Activated CD4-positive, alpha-beta memory T cell treated with anti-CD3 and anti-CD28 coated beads, Interleukin-2, amount 10 ng/mL, durations not matched to agents 7 days and 5 days (primary cell): ENCODE measurements at regions not wholly inside any gene's neighbourhood (a gene's known extent, or its start where the extent isn't known, plus 50 kb on each side); places are given as distances from the start of the nearest gene placed in this dataset.

Experiments
- CTCF ChIA-PET: fragments of 350-600 bp; sonication (Branson Sonifier 250); formaldehyde crosslinking; loops from one replicate; lab custom pipeline; 2021; ENCODE audit warnings: antibody characterized with exemption, inconsistent platforms; lab: Charles Lee
- POLR2A ChIA-PET: fragments of 350-600 bp; sonication (Branson Sonifier 250); formaldehyde crosslinking; loops from one replicate; lab custom pipeline; 2021; ENCODE audit warnings: antibody characterized with exemption; lab: Charles Lee
- DNase-seq: peaks from one replicate; pipeline ENCODE4 v3.0.0-alpha.2; 2020
- H3K27ac Mint-ChIP-seq: one replicate; pipeline ENCODE4 v1.8.0; 2021; ENCODE audit warnings: mild to moderate bottlenecking, mixed read lengths
- H3K27me3 Mint-ChIP-seq: one replicate; pipeline ENCODE4 v1.8.0; 2021; ENCODE audit warnings: mixed read lengths
- H3K36me3 Mint-ChIP-seq: one replicate; pipeline ENCODE4 v1.8.0; 2021; ENCODE audit warnings: low read depth, mixed read lengths
- H3K4me1 Mint-ChIP-seq: one replicate; pipeline ENCODE4 v1.8.0; 2021; ENCODE audit warnings: mixed read lengths
- H3K4me3 Mint-ChIP-seq: one replicate; pipeline ENCODE4 v1.8.0; 2021; ENCODE audit warnings: mild to moderate bottlenecking, mixed read lengths
- H3K9me3 Mint-ChIP-seq: one replicate; pipeline ENCODE4 v1.8.0; 2021; ENCODE audit warnings: mixed read lengths

DNA sequence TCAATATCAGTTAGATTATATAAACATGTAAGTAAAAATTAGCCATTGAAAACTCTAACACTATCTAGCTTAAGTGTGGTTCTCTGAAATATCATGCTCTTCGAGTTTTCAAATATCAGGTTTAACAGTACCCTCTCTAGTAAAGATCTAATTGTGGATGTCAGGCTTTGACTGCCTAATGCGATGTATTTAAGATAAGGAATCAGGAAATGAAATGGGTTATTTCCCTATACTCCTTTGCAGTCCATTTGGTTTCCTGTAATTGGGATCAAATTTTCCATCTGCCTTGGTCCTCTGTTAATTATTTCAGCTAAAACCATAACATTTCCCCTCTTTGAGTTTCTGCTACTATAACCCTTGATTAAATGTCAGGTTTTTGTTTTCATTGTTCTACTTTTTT is 361.3 kb upstream of the MMS22L start:
- CTCF ChIA-PET, result interaction anchor here (0.6 kb wide), 1 partner anchor 1477 kb away, joined by 3 read pairs; no protein-coding TSS in a partner anchor
- Mint-ChIP-seq H3K27me3 (no peaks in the 10 kb centered on the region), H3K4me3 (no peak overlapping the region), H3K4me1 (no peaks in the 10 kb centered on the region), H3K36me3 (no peaks in the 10 kb centered on the region), H3K9me3 (peaks cover 4% of the 10 kb centered on the region), H3K27ac (no peak overlapping the region)
- DNase-seq, result no peak
- POLR2A ChIA-PET, result no interaction called here

DNA sequence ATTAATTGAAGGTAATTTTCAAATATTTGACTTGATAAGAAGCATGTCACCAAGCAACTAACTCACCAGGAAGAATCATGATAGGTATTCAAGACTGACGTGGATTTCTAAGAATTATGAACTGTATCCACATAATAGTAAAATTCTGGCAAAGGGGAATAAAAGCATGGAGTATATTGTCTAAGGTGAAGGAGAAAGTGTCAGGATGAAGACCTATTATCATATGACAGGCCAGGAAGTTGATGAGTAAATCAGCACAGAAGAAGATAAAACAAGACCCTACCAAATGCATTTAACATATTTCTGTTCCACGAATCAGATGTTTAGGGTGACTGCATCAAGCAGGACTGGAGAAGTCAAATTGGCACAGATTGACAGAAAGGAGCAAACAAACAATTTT is 362.7 kb upstream of the MMS22L start:
- no peaks in the 10 kb centered on the region for H3K27me3 Mint-ChIP-seq
- no peak for DNase-seq
- ChIA-PET CTCF (no interaction called here), POLR2A (no interaction called here)
- no peaks in the 10 kb centered on the region for H3K36me3 Mint-ChIP-seq
- no peaks in the 10 kb centered on the region for H3K4me1 Mint-ChIP-seq
- H3K4me3 Mint-ChIP-seq, result no peak overlapping the region
- no peaks in the 10 kb centered on the region for H3K9me3 Mint-ChIP-seq
- no peak overlapping the region for H3K27ac Mint-ChIP-seq

DNA sequence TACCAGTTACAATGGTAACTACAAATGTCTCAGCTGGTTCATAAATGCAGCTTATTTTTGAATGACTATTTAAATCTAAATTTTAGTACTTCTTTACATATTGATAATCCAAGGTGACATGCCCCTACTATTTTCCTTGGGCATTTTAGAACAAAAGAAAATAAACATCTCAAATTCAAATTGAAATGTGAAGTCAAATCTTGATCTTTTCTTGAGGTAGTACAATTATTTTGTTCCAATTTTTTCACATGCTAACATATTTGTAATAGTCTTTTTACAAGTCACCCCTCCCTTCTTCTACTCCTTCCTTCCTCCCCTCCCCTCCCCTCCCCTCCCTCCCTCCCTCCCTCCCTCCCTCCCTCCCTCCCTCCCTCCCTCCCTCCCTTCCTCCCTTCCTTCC is 370.1 kb upstream of the MMS22L start:
- H3K27me3 Mint-ChIP-seq, result no peaks in the 10 kb centered on the region
- CTCF ChIA-PET, result no interaction called here
- H3K4me1 Mint-ChIP-seq, result no peaks in the 10 kb centered on the region
- POLR2A ChIA-PET, result no interaction called here
- no peaks in the 10 kb centered on the region for H3K9me3 Mint-ChIP-seq
- H3K27ac Mint-ChIP-seq, result no peak overlapping the region
- no peak overlapping the region for H3K4me3 Mint-ChIP-seq
- no peaks in the 10 kb centered on the region for H3K36me3 Mint-ChIP-seq
- DNase-seq, result no peak

DNA sequence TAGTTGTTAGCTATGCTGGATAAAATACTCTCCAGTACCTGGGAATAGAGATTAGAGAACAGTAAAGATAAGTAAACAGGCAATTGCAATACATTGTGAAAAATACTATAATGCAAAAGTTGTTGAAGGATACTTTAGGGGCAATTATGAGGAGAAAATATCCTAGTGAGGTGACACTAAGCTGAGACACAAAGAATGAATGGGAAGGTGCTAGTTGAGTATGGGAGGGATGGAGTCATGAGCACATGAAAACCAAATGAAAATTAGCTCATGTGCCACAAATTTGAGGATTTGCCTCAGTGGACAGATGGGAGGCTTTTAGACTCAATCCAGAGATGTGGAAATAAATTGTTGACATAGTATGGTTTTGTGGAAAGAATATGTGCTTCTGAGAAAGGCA is 370.5 kb upstream of the MMS22L start:
- no peak for DNase-seq
- H3K27me3 Mint-ChIP-seq, result no peaks in the 10 kb centered on the region
- H3K27ac Mint-ChIP-seq, result no peak overlapping the region
- H3K4me3 Mint-ChIP-seq, result no peak overlapping the region
- H3K4me1 Mint-ChIP-seq, result no peaks in the 10 kb centered on the region
- ChIA-PET CTCF (no interaction called here), POLR2A (no interaction called here)
- H3K36me3 Mint-ChIP-seq, result no peaks in the 10 kb centered on the region
- no peaks in the 10 kb centered on the region for H3K9me3 Mint-ChIP-seq

DNA sequence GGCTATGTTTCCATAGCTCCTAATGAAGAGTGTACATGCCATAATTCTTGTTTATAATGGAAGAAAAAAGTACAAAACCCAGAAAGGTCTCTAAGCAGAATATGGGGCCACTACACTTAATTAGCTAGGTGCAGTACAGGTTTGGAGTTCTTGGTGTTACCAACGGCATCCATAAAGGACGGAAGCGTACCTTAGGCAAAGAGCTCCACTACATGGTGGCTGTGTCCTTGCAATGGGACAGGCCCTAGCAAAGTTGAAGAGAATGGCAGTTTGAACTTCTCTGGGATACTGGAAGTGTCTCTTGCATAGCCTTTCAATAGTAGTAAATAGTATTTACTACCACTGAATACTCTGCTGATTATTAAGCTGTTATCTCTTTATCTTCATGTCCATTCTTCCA is 371.7 kb upstream of the MMS22L start:
- H3K4me3 Mint-ChIP-seq, result no peak overlapping the region
- no peak overlapping the region for H3K27ac Mint-ChIP-seq

DNA sequence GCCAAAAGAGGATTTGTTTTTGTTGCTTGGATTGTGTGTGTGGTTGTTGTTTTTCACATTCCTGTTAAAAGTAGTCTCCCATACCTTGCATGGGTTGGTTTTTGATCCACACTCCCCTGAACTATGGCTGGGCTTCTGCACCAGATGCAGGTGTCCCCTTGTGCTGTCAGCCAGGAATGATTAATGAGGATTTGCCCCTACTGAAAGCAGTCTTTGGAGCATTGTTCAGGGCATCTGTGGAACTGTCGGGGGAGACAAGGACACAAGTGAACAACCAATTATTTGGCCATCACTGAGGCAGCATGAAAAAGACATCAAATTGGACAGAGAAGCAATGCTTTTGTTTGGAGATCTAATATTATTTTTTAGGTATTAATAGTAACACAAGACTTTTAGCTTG is 373.2 kb upstream of the MMS22L start:
- ChIA-PET CTCF (no interaction called here), POLR2A (no interaction called here)
- H3K27me3 Mint-ChIP-seq, result no peaks in the 10 kb centered on the region
- no peaks in the 10 kb centered on the region for H3K4me1 Mint-ChIP-seq
- H3K9me3 Mint-ChIP-seq, result no peaks in the 10 kb centered on the region
- no peak for DNase-seq
- no peaks in the 10 kb centered on the region for H3K36me3 Mint-ChIP-seq
- no peak overlapping the region for H3K27ac Mint-ChIP-seq
- H3K4me3 Mint-ChIP-seq, result no peak overlapping the region

More for the DNA sequence above, 371.7 kb upstream of the MMS22L start:
- Mint-ChIP-seq H3K4me1 (no peaks in the 10 kb centered on the region), H3K9me3 (no peaks in the 10 kb centered on the region), H3K36me3 (no peaks in the 10 kb centered on the region), H3K27me3 (no peaks in the 10 kb centered on the region)
- no peak for DNase-seq
- ChIA-PET POLR2A (no interaction called here), CTCF (no interaction called here)

DNA sequence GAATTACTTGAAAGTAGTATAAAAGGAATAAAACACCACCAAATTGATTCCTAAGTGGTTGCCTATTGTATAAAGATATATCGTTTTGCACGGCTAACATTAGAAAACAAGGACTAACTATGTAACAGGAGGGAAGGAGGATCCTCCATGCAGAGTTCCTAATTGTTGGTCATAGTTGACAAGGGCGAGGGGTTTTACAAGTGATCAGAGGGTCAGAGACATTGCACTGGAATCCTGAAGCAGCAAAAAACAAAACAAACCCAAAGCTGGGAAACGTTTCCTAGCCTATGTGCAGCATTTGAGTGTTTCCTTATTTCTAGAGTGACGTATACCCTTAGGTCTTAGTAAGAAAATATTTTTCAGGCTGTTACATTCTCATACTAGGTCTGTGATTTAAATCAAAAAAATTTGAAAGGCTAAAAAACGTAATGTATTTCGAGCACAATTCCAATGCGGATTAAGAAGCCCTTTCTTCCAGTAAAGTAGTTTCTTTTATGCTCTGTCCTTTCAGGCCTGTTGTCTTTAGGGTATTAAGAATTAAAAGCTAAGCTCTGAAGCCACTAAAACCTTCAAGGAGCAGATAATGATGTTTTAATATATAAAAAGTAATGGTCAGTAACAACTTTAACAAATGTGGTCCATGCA is 373.8 kb upstream of the MMS22L start:
- no peak for DNase-seq
- CTCF ChIA-PET, result no interaction called here
- no peaks in the 10 kb centered on the region for H3K27me3 Mint-ChIP-seq

DNA sequence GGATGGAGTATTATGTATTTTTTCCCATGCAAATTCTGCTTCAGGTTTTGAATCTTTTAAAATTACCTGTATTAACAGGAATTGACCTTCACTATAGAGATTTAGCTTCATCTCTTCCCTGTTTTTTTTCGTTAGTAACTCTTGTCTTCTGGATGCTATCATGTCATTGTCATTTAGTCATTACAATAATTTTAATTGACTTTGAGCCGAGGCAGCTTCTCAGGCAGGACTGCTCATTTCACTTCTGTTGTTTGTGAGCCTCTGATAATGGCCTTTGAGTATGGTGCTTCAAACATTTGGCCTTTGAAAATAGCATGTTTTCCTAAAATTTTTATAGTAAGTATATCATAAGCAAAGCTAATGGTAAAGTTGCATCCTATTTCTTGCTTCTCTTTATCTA is 375.1 kb upstream of the MMS22L start:
- Mint-ChIP-seq H3K4me1 (no peaks in the 10 kb centered on the region), H3K27me3 (no peaks in the 10 kb centered on the region), H3K27ac (no peak overlapping the region), H3K36me3 (no peaks in the 10 kb centered on the region), H3K9me3 (no peaks in the 10 kb centered on the region), H3K4me3 (no peak overlapping the region)
- ChIA-PET CTCF (no interaction called here), POLR2A (no interaction called here)
- no peak for DNase-seq

More for the DNA sequence above, 373.8 kb upstream of the MMS22L start:
- Mint-ChIP-seq H3K36me3 (no peaks in the 10 kb centered on the region), H3K4me3 (no peak overlapping the region), H3K27ac (no peak overlapping the region), H3K4me1 (no peaks in the 10 kb centered on the region), H3K9me3 (no peaks in the 10 kb centered on the region)
- POLR2A ChIA-PET, result no interaction called here

DNA sequence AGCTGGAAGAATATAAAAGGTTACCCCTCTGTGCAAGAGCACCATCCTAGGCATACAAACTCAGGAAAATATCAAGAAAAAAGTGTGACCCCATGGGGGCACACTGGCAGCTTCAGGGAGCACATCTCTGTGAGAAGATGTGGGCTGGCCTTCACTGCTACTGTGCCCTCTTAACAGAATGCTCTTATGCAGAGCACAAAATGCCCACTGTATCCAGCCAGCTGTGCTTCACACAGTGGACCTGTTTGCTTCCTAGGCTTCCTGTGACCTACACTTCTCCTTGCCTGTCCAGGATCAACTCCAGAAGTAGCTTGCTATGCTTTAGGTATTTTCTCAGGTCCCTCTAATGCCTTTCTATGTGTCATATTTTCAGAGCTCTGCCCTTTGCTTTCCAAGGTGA is 380.2 kb upstream of the MMS22L start:
- H3K9me3 Mint-ChIP-seq, result no peaks in the 10 kb centered on the region
- H3K4me3 Mint-ChIP-seq, result no peak overlapping the region
- ChIA-PET POLR2A (no interaction called here), CTCF (no interaction called here)
- H3K36me3 Mint-ChIP-seq, result no peaks in the 10 kb centered on the region
- no peak for DNase-seq
- no peak overlapping the region for H3K27ac Mint-ChIP-seq
- no peaks in the 10 kb centered on the region for H3K27me3 Mint-ChIP-seq
- no peaks in the 10 kb centered on the region for H3K4me1 Mint-ChIP-seq

DNA sequence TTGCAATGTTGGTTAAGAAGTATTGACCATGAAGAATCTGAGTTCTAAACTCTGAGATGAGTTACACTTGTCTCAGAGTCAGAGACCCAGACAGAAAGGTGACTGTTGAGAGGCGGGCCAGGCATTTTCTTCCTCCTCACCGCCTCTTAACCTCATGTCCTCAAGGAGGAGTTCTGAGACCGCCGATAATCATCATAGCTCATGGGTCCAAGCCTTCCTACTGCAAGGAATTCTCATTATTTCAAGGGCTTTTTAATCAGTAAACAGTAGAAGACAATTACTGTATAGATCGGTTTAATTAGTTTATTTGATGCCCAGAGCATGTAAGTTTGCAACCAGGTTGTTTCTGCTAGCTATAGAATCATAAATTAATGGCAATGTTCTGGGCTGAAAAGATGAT is 382.4 kb upstream of the MMS22L start:
- CTCF ChIA-PET, result no interaction called here
- no peaks in the 10 kb centered on the region for H3K36me3 Mint-ChIP-seq
- POLR2A ChIA-PET, result no interaction called here
- no peak overlapping the region for H3K27ac Mint-ChIP-seq
- no peaks in the 10 kb centered on the region for H3K27me3 Mint-ChIP-seq
- H3K4me1 Mint-ChIP-seq, result no peaks in the 10 kb centered on the region
- H3K4me3 Mint-ChIP-seq, result no peak overlapping the region
- no peak for DNase-seq
- H3K9me3 Mint-ChIP-seq, result no peaks in the 10 kb centered on the region

DNA sequence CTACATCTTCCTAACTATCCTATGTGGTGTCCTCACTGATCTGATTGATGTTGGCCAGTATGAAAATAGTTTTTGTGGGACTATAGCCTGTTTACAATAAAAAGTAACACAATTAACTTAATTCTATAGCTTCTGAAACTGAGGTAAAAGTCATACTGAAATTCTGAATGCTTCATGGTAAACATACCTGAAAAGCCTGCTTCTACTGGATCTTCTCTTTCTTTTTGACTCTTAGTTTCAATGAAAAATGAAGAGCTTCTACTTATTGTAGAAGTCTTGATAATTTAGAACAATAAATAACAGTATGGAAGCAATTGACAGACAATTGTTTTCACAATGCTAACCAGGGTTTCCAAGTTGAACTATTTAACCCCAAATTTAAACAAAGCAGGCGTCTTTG is 383.9 kb upstream of the MMS22L start:
- DNase-seq, result no peak
- no peaks in the 10 kb centered on the region for H3K9me3 Mint-ChIP-seq
- no peaks in the 10 kb centered on the region for H3K27me3 Mint-ChIP-seq
- H3K36me3 Mint-ChIP-seq, result no peaks in the 10 kb centered on the region
- no peaks in the 10 kb centered on the region for H3K4me1 Mint-ChIP-seq
- ChIA-PET CTCF (no interaction called here), POLR2A (no interaction called here)
- H3K4me3 Mint-ChIP-seq, result no peak overlapping the region
- H3K27ac Mint-ChIP-seq, result no peak overlapping the region

DNA sequence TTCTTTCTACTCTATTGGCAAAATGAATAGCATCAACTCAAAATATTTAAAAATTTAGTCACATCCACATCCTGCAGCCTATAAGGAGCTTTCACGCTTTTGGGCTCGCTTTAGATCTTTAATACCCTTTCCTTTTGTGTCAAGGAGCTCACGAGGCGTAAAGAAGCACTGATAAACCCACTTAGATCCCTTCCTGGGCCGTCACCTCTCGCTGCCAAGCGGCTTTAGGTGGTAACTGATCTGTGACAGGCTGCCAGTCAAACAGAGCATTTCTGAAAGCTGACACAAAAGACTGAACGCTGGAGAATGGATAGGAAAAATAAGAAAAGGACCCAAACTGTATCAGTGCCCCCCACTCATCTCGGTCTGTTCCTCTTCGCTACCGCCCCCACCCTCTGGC is 385.7 kb upstream of the MMS22L start:
- Mint-ChIP-seq H3K27me3 (no peaks in the 10 kb centered on the region), H3K4me3 (no peak overlapping the region), H3K27ac (no peak overlapping the region), H3K36me3 (no peaks in the 10 kb centered on the region), H3K4me1 (no peaks in the 10 kb centered on the region), H3K9me3 (no peaks in the 10 kb centered on the region)
- DNase-seq, result no peak
- ChIA-PET CTCF (no interaction called here), POLR2A (no interaction called here)

DNA sequence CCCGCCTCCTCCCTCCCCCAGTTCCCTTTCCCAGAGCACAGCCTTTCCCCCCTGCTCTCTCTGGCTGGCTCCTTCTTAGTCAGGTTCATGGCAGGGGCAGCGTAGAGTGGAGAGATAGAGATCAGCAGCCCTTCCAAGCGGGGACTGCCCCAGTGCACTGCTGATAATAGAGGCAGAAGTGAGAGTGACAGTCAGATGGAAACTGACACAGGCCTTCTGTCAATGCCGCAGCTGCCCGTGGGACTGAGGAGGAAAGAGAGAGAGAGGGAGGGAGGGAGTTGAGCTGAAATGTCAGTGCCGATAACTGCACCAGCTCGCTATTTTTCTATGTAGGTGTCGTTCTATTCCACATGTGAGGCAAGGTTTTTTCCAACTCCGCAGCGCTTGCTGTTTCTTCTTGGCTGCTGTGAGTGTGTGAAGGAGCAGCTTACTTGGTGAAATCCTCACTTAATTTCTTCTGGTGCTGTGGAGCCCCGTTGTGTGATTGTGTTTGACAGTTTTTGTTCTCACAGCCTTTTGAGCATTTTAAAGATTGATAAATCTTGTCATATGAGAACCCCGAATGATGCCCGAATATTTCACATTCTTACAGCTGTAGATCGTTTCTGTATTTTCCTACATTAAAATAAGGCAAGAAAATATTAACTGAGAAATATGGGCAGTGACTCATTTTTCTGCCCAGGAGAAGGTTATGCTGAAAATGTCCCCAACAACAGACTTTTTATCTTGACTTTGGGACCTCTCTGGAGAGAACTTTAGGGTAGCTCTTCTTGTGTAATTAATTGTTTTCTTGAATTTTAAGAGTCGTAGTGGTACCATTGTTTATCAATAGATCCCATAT is 386.4 kb upstream of the MMS22L start:
- Mint-ChIP-seq H3K36me3 (no peaks in the 10 kb centered on the region), H3K4me3 (no peak overlapping the region), H3K27ac (no peak overlapping the region), H3K9me3 (no peaks in the 10 kb centered on the region), H3K4me1 (no peaks in the 10 kb centered on the region), H3K27me3 (no peaks in the 10 kb centered on the region)
- DNase-seq, result no peak
- ChIA-PET POLR2A (no interaction called here), CTCF (no interaction called here)

DNA sequence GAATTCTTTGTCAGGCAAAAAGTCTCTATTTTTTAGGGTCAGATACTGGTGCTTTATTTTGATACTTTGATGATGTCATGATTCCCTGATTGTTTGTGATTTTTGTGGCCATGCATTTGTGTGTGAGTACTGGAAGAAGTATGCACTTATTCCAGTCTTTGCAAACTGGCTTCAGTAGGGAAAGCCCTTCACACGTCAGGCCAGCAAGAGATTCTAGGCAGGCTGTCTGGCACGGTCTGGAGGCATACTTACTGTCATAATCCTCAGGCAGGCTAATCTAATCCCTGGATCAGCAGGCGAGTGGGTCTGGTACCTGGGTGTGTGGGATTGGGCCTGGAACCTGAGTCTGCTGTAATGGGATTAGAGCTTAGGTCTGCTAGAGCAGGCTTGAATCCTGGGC is 391.8 kb upstream of the MMS22L start:
- H3K27me3 Mint-ChIP-seq, result no peaks in the 10 kb centered on the region
- no peaks in the 10 kb centered on the region for H3K4me1 Mint-ChIP-seq
- no peaks in the 10 kb centered on the region for H3K36me3 Mint-ChIP-seq
- H3K9me3 Mint-ChIP-seq, result no peaks in the 10 kb centered on the region
- H3K4me3 Mint-ChIP-seq, result no peak overlapping the region
- no peak for DNase-seq
- ChIA-PET POLR2A (no interaction called here), CTCF (no interaction called here)
- no peak overlapping the region for H3K27ac Mint-ChIP-seq
